ENCODE measurements at regions not wholly inside any gene's neighbourhood (a gene's known extent, or its start where the extent isn't known, plus 50 kb on each side); places are given as distances from the start of the nearest gene placed in this dataset.

DNA sequence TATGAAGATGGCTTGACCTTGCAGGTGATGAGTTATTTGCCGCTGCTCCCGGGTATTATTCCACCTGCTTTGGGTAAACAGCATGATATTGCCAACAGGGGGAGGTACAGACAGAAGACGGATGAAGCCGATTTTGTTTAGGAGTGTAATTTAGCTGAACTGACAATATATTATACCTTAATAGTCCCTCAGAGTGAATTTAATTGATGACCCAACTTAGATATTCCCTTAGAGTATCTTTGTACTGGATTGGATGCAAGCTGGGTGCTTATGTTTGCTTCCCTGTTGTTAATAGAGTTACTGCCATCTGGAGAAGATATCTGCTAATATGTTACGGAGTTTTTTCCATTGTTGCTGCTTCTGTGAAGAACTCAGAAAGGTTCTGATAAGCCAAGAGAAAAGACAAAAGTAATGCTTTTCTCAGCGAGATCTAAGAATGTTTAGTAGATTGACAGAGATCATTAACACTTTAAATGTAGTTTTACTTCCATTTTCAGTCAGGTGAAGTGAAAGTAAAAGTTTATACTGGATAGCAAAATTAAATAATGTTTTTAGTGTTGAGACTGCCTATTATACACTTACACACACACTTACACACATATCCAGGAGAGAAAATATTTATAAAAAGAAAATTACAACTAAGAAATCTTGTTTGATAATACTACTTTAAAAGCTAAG lies 2220.8 kb upstream of the PCDH20 start:
- Histone ChIP-seq H3K79me2 (ENCODE audit: insufficient read depth, low read length) (no peaks in the 10 kb centered on the region), H3K4me2 (ENCODE audit: low read depth, low read length) (peak overlapping the region; percentile 66), H3K4me3 (replicated peaks in 1 of 3; ENCODE audit: insufficient read depth in 1 of 3, low read depth in 2 of 3, low read length in 3 of 3) (0 out of 6 replicates have a peak overlapping the region, but pooled peaks of 1 of the 3 experiments have one; percentile 28), H3K9me3 (ENCODE audit: low read length) (no peaks in the 10 kb centered on the region), H3K36me3 (replicated peaks in 1 of 2; ENCODE audit: control insufficient read depth in 1 of 2, insufficient read depth in 2 of 2, low read length in 2 of 2) (no peaks in the 10 kb centered on the region), H3K9ac (ENCODE audit: insufficient read depth, low read depth, low read length) (no peak overlapping the region), H2AFZ (ENCODE audit: low read length) (peak overlapping the region; percentile 91), H4K20me1 (ENCODE audit: insufficient read depth, low read length) (no peaks in the 10 kb centered on the region), H3K4me1 (ENCODE audit: insufficient read depth, low read length) (no peaks in the 10 kb centered on the region), H3K27me3 (ENCODE audit: control insufficient read depth in 1 of 2, insufficient read depth in 2 of 2, low read length in 2 of 2) (no peaks in the 10 kb centered on the region), H3K27ac (ENCODE audit: extremely low read length, insufficient read depth, low read length) (no peak overlapping the region)
- peak; percentile 81 for ATAC-seq
- ChIA-PET CTCF (ENCODE audit: low intra/inter-chr PET ratio, low total read pairs) (no interaction called here), POLR2A (no interaction called here)
- TF ChIP-seq MAFK (conservative IDR thresholded peaks at IDR 0.05 in 1 of 2, IDR thresholded peaks at IDR 0.05 in 1 of 2; ENCODE audit: low read length in 2 of 2): 0 out of 4 replicates have a peak, but pooled peaks of 1 of the 2 experiments have one; percentile 22
- TF ChIP-seq, protein P1, sequence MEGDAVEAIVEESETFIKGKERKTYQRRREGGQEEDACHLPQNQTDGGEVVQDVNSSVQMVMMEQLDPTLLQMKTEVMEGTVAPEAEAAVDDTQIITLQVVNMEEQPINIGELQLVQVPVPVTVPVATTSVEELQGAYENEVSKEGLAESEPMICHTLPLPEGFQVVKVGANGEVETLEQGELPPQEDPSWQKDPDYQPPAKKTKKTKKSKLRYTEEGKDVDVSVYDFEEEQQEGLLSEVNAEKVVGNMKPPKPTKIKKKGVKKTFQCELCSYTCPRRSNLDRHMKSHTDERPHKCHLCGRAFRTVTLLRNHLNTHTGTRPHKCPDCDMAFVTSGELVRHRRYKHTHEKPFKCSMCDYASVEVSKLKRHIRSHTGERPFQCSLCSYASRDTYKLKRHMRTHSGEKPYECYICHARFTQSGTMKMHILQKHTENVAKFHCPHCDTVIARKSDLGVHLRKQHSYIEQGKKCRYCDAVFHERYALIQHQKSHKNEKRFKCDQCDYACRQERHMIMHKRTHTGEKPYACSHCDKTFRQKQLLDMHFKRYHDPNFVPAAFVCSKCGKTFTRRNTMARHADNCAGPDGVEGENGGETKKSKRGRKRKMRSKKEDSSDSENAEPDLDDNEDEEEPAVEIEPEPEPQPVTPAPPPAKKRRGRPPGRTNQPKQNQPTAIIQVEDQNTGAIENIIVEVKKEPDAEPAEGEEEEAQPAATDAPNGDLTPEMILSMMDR (CRISPR knock-in tag; IDR thresholded peaks at IDR 0.05): peak; percentile 26; the same call in 1 of the 2 replicates
- no peak for TF ChIP-seq KDM1A (CRISPR knock-in tag; IDR thresholded peaks at IDR 0.05)
- BruUV-seq (replicated peaks): no TSS peak
- DNase-seq (ENCODE audit: low spot score): no peak
- in situ Hi-C loops (cut with HindIII; ENCODE audit: extremely low pct_ligation_motif_present, low pct_unique_long_range_greater_than_20kb): no loop called here
- WGBS (ENCODE audit: low lambda C conversion rate): 6% methylated on average over 6 of the region's 6 CpGs
- FAIRE-seq: no peak
- intact Hi-C loops (cut with micrococcal nuclease; ENCODE audit: unreplicated experiment): no loop called here

- Histone ChIP-seq H2AFZ (ENCODE audit: low read length) (no peak overlapping the region), H3K9me3 (ENCODE audit: low read length) (no peaks in the 10 kb centered on the region), H3K27ac (ENCODE audit: extremely low read length, insufficient read depth, low read length) (no peak overlapping the region), H3K4me2 (ENCODE audit: low read depth, low read length) (no peak overlapping the region), H3K4me1 (ENCODE audit: insufficient read depth, low read length) (no peaks in the 10 kb centered on the region), H3K4me3 (replicated peaks in 1 of 3; ENCODE audit: insufficient read depth in 1 of 3, low read depth in 2 of 3, low read length in 3 of 3) (no peak overlapping the region), H4K20me1 (ENCODE audit: insufficient read depth, low read length) (no peaks in the 10 kb centered on the region), H3K36me3 (replicated peaks in 1 of 2; ENCODE audit: control insufficient read depth in 1 of 2, insufficient read depth in 2 of 2, low read length in 2 of 2) (no peaks in the 10 kb centered on the region), H3K27me3 (ENCODE audit: control insufficient read depth in 1 of 2, insufficient read depth in 2 of 2, low read length in 2 of 2) (no peaks in the 10 kb centered on the region), H3K79me2 (ENCODE audit: insufficient read depth, low read length) (no peaks in the 10 kb centered on the region), H3K9ac (ENCODE audit: insufficient read depth, low read depth, low read length) (no peak overlapping the region)
- POLR2A ChIA-PET: no interaction called here
- WGBS (ENCODE audit: low lambda C conversion rate): 0% methylated on average over 3 of the region's 3 CpGs
- intact Hi-C loops (cut with micrococcal nuclease; ENCODE audit: unreplicated experiment): no loop called here
- BruUV-seq (replicated peaks): no TSS peak
- FAIRE-seq (no peak), ATAC-seq (no peak), DNase-seq (ENCODE audit: low spot score) (no peak)
- in situ Hi-C loops (cut with HindIII; ENCODE audit: extremely low pct_ligation_motif_present, low pct_unique_long_range_greater_than_20kb): no loop called here
- CTCF ChIA-PET (ENCODE audit: low intra/inter-chr PET ratio, low total read pairs): no interaction called here
- TF ChIP-seq, protein P2, sequence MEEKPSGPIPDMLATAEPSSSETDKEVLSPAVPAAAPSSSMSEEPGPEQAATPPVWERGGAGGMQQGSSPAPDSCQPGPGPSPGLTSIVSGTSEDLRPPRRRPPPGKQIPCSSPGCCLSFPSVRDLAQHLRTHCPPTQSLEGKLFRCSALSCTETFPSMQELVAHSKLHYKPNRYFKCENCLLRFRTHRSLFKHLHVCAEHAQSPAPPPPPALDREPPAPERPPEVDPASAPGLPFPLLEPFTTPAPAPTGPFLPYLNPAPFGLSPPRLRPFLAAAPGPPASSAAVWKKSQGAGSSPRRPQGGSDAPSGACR (CRISPR knock-in tag; IDR thresholded peaks at IDR 0.05): no peak
- no peak for TF ChIP-seq THYN1 (CRISPR knock-in tag; IDR thresholded peaks at IDR 0.05; ENCODE audit: borderline replicate concordance, low read depth)
Measured at GRCh38 chr13:63632321-63632720, 2216.7 kb upstream of the PCDH20 start.
